GM11168 (cell line): ENCODE measurements at regions not wholly inside any gene's neighbourhood (a gene's known extent, or its start where the extent isn't known, plus 50 kb on each side); places are given as distances from the start of the nearest gene placed in this dataset.
"Not testable (repeated sequence)": the region's sequence is repeated elsewhere in the genome, so short reads cannot be mapped to it uniquely, and the experiment has no call there.

Source experiments
- in situ Hi-C: fragments of 300-500 bp; cut with MboI; formaldehyde crosslinking; loops from one replicate; pipeline ENCODE4 v1.12.0; 2022; ENCODE audit warnings: low sequenced_read_pairs; ENCODE audit not compliant: unreplicated experiment

DNA sequence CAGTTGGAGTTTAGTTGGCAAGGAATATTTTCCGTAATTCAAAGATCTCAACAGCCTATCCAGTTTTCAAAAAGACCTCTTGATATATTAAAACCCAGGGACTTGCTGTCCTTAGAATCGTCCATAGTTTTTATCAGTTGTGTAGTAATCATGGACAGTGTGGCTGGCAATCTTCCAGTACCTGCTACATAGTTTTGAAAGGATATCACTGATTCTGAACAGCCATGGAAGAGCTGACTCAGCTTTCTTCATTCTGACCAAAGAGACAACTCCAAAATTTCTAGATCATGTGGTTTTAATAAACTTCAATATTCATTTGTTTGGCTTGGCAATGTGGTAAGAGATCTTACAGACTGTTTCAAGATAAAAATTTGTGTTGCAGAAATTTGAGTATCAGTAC is 616.7 kb downstream of the TDRD15 start:
- in situ Hi-C loops, result no loop called here

DNA sequence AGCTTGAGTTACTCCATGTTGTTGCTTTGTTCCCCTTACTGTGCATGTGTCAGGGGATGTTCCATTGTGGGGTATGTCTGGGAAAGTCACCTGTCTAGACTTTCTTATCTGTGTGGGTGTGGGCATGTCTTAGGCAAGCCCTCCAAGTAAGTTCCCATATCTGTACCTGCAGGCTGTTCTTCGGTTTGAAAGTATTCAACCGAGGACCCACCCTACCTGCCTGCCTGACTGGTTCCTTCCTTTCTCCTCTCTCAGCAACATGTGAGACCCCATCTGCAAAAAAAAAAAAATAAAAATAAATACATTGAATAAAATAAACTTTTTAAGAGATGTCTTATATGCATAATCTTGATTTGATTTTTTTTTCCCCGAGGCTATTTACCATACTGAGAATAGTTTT is 622.7 kb downstream of the TDRD15 start:
- in situ Hi-C loops, result no loop called here

DNA sequence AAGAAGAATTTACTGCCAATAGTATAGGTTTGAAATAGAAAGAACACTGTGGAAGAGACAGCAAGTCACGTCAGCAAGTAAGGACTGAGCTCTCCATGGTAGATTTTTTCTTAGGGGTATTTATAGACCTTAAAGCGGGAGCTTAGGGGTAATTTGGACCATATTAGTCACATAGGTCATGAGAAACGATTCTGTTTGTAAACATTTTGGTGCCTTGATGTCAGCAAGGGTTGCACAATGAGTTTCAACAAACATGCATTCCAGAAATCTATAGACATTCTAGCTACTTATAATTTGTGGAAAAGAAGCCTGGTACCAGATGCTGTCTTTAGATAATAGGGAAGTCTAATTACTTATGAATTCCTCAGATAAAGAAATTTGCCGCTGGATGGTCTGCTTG is 624.7 kb downstream of the TDRD15 start:
- in situ Hi-C loops, result no loop called here

DNA sequence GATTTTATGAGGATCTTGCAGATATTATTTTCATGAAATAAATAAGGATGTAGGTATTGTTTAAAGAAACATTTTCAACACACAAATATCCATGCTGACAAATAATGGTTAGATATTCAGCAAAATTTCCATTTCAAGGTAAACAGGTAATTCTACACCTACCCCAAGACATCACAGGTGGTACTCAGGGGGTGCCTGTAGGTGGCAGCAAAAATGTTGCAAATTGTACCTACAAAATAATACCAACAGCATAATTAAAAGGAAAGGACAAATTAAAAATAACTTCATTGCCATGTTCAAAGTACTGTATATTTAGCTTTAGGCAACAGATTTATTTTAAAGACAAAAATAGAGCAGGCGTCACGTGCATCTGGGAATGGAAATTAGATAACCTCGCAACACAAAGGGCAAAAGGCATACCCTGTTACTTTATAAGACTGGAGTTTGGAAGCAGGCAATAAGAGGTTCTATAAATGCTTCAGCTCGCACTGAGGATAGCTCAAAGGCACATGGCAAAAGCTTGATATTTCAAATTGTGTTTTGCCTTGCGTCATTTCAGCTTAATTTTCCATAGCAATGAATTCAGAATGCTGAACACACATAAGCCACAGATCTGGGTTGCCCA is 630.5 kb downstream of the TDRD15 start:
- in situ Hi-C loops, result no loop called here

DNA sequence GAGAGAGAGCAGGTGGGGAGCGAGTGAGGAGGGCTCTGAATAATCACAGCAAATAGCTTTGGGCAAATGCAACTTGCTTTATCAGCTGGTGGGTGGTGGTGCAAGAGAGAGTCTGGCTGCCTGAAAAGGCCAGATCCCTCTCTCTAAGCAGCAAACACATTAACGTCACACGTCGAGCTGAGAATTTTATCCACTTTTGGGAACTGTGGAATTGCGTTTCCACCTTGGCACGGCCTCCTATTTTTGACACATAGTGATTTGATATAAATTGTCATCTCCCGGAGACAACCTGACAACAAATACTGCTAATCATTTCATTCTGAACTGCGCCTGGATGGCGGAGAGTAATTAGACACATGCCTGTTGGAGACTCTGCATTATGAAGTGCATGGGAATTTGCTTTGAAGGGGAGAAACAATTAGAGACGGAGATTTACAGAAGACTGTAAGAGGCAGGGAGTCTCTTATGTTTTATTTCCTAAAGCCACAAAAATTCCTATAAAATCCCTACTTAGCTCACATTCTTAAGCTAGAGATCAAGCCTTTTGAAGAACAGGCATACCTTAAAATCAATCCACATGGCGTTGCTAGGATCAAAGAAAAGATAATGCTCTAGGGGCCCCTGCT is 634.1 kb downstream of the TDRD15 start:
- in situ Hi-C loops, result no loop called here

DNA sequence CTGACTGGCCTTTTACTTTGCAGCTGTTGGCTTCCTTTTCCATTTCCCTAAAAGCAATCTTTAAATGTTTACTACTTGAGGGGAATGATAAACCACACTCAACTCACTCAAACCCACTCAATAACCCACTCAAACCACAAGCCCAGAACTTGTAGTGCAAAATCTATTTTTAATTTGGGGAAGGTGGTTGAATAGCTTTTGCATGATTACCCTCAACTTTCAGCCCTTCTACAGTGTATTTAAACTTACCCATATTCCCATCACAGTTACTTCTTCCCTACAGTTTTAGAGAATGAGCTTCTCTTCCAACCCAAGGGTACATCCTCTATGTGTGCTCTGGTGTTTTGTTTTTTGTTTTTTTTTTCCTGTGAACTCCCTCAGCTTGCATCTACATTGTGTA is 636.1 kb downstream of the TDRD15 start:
- in situ Hi-C loops, result no loop called here

DNA sequence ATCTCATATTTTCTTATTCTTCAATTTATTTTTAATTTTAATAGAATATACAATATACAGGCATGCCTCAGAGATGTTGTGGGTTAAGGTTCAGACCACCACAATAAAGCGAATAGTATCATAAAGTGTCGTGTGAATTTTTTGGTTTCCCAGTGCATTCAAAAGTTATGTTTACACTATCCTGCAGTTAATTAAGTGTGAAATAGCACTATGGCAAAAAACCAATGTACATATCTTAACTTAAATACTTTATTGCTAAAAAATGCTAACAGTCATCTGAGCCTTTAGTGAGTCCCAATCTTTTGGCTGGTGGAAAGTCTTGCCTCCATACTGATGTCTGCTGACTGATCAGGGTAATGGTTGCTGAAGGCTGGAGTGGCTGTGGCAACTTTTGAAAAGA is 637.6 kb downstream of the TDRD15 start:
- in situ Hi-C loops, result no loop called here

DNA sequence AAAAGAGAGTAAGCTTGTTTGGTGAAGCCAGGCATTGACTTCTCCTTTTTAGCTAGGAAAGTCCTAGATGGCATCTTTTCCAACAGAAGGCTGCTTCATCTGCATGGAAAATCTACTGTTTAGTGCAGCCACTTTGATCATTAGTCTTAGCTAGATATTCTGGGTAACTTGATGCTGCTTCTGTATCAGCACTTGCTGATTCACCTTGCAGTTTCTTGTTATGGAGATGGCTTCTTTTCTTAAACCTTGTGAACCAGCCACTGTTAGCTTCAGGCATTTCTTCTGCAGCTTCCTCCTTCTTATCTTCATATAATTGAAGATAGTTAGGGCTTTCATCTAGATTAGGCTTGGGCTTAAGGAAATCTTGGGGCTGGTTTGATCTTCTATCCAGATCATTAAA is 639.7 kb downstream of the TDRD15 start:
- in situ Hi-C loops, result no loop called here

DNA sequence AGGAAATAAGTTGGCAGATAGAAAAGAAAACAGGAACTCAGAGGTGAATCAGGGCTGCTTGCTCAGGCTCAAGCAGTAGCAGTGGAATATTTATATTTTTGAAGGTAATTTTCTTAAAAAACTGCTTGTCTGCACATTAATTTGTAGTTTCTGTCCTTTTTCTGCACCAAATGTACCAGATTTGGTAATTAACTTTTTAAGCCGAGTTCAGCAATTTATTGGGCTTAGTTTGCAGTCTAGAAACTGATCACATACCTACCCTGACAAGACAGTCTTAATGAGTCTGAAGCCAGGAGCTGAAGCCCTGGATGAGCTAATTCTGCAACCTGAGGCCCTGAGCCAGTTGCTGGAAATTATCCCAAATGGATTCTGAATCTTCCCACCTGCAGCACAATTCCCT is 647.0 kb downstream of the TDRD15 start:
- in situ Hi-C loops, result no loop called here

DNA sequence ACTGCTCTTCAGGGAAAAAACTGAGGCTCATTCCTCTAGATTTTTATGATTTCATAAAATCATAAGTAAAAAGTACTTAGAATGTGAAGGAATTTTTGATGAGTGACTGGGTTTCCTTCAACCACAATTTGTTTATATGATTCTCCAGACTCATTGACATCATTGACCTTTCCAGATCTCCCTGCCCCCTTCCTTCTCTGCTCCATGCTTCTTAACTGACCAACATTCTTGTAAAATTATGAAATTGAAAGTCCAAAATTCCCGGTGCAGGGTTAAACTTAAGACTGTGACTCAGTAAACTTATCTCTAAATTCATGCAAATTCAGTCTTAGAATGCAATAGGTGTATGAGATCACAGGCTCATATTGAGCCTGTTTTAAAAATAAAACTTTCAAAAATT is 648.9 kb downstream of the TDRD15 start:
- in situ Hi-C loops, result no loop called here

DNA sequence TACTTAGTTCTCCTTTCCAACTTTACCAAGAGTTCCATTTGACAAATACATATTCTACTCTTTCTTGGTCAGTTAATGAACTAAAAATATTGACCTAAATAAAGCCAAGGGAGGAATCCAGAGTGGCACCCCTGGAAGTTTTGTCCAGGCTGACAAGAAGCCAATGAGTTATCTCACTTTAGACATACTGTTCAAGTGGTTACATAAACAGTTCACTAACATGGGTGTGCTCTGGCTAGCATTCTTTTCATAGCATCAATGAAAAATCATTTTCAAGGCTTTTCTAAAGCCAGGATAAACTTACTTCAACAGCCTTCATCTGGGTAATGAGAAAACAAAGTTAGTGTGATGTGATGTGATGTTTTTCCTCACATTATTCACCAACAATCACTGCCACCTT is 649.4 kb downstream of the TDRD15 start:
- in situ Hi-C loops, result no loop called here

DNA sequence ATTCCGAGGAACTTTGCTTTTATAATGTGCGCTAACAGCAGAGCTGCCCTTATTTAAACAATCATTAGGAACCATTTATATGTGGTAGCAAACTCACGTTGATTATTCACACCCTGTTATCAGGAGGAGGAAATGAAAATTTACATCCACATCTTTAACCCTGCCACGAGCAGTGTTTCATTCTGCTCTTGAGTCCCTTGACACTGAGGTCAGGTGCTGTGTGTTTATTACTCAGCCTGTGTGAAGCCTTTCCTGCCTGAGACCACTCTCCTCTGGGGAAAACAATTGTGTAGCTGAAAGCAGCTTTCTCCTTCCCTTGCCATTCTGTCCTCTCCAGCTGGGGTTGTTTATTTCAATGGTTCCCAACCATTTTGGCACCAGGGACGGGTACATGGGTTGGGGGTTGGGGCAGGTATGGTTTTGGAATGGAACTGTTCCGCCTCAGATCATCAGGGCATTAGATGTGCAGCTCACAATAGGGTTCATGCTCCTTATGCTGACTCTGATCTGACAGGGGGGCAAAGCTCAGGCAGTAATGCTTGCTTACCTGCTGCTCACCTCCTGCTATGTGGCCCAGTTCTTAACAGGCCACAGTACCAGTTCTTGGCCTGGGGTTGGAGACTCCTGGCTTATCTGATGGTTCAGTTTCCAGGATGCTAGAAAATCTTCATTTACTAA is 651.1 kb downstream of the TDRD15 start:
- in situ Hi-C loops, result no loop called here

DNA sequence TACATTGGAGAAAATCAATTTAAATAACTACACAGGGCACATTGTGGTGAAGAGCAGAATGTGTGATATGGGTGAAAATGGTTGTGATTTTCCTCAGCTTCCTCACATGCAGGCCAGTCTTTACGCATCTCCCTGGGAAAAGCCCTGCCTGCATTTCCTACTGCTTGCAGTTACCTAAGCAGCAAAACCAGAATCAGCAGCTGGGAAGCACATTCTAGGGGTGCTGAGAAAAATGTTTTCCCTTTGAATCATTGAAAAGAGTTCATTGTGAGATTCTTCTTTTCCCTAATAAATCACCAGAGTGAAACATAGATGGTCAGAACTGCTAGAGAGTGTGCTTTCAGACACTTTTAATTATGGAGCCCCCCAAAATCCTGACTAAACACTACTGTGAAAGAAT is 656.0 kb downstream of the TDRD15 start:
- in situ Hi-C loops, result no loop called here

DNA sequence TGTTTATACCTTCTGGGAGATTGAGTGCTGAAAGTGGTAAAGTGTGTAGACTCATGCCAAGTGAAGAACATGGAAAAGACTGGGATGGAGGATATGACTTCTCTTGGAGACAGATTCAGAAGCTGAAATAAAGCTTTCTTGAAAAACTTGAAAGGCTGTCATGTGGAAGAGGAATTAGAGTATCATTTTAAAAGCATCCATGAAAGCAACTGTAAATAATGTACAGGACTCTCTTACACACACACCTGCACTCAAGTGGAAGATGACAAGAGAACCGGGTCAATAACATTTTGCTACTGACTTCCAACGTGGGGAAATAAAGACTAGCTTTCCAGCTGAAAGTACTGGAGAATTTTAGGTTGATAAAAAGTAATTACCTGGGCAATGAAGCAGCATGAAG is 658.2 kb downstream of the TDRD15 start:
- in situ Hi-C loops, result no loop called here

DNA sequence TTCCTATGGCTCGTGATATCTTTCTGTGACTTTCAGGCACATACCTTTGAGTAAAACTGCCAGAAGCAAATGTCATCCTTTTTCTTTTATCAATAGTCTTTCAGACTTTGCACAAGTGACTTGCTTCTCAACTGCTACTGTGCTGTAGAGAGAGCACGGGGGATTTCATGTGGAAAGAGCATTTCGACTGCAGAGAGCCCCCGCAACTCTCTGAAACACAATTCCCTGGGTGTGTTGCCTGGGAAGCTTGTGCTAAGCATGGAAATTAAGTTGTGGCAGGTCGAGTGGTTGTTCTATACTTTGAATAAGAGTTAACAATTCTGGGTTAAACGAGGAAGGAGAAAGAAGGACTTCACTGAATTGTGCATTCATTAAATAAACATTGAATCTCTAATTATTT is 659.1 kb downstream of the TDRD15 start:
- in situ Hi-C loops, result no loop called here

DNA sequence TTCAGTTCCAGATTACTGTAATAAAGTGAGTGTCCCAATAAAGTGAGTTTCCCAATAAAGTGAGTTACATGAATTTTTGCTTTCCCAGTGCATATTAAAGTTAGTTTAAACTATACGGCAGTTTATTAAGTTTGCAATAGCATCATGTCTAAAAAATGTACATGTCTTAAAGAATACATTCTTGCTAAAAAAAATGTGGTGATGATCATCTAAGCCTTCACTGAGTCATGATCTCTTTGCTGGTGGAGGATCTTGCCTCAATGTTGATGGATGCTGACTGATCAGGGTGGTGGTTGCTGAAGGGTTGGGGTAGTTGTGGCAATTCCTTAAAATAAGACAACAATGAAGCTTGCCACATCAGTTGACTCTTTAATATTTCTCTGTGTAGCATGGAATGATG is 664.2 kb downstream of the TDRD15 start:
- in situ Hi-C loops, result no loop called here

DNA sequence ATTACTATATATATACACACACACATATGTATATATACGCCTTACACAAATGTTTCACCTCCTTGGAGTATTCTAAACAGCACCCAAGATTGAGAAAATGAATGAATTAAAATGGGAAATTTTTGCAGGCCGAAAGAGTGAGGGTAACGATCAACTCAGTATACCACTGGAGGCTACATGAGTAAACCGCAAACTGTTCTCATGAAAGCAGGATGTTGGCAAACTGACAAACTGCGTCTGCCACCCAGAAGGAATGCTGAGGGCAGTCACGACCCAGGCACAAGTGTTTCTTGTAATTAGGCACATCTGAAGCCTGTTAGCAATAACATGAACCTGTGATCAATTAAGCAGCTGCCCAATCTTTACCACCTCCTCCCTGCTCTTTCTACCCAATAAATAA is 666.5 kb downstream of the TDRD15 start:
- in situ Hi-C loops, result not testable (repeated sequence)

DNA sequence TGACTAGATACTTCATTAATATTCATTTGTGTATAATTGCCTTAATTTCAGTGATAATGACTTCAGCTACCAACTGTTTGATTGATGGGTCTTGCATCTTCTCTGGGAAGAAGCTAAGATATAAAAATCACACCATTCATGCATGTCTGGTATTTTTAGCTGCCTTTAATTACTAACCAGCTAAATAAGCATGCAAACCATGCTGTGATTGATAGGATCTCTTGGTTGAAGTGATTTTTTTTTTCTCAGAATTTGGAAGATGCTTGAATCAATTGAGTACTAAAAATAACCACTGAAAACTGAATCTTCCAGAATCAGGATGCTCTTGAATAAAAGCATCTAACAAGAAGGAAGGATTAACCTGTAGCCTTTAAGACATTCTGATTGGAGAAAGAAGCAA is 668.8 kb downstream of the TDRD15 start:
- in situ Hi-C loops, result no loop called here

DNA sequence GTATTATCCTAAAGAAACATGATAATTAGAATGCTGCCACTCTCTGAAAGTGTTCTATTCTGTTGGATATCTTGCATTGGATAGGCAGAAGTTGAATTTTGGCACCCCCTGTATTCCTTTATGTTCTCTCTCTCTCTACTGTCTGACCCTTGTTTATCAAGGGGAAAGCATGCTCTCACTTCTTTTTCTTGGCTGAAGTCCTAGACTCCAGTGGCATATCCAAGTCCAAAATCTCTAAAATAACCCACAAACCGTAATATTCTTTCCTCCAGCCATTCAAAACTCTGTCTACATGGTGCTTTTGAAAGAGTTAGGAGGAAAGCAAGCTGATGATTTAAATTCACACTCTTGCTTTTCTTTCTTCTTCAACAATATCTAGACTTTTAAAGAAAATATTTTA is 669.7 kb downstream of the TDRD15 start:
- in situ Hi-C loops, result no loop called here

DNA sequence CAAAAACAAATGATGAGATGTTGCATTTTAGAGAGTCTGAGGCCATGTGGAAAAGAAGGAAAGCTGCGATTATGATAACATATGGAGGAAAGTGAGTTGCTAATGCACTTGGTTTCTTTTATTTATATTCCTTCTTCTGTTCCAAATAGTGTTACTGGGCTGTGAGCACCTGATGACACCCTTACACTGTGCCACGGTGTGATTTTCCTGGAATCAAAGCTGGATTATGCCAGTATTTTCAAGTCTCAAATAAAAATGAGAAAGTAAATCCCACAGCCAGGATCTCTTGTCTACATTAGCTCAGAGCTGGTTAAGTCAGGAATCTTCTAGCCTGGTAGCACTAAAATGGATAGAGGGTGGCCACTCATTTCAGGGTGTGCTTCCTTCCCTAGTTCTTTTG is 670.8 kb downstream of the TDRD15 start:
- in situ Hi-C loops, result no loop called here

DNA sequence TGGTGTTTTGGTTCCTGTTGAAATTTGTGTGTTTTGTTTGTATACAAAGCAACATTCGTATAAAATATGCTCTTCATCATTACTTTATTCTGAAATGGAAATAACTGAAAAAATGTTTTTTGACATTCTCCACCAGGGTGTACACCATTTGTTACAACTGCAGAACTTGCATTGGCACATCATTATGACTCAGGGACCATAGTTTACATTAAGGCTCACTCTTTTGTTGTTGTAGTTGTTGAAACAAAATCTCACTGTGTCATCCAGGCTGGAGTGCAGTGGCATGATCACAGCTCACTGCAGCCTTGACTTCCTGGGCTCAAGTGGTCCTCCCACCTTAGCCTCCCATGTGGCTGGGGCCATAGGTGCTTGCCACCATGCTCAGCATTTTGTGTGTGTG is 676.6 kb downstream of the TDRD15 start:
- in situ Hi-C loops, result no loop called here

DNA sequence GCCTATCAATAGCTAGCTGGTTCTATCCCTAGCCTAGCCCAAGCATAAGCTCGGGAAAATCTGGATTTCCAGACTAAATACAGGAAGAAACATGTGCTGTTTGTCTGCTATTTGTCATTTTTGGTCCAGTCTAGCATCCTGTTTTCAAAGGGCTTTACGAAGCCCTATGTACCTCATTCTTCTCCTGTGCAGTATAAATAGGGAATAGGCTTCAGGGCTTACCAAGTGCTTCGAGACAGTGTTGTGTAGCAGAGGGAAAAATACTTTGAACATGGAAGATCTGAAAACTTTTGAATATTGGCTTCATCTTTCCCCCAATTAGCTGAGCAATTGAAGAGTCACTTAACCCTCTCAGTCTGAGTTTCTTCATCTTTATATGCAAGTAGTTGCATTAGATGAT is 679.8 kb downstream of the TDRD15 start:
- in situ Hi-C loops, result no loop called here
